Kasumi-1 (cell line): ENCODE measurements at regions not wholly inside any gene's neighbourhood (a gene's known extent, or its start where the extent isn't known, plus 50 kb on each side); places are given as distances from the start of the nearest gene placed in this dataset.

Experiments
- DNase-seq, 2 experiments: peaks; one replicate each; lab custom pipeline; 2025; lab: John Stamatoyannopoulos, UW

DNA sequence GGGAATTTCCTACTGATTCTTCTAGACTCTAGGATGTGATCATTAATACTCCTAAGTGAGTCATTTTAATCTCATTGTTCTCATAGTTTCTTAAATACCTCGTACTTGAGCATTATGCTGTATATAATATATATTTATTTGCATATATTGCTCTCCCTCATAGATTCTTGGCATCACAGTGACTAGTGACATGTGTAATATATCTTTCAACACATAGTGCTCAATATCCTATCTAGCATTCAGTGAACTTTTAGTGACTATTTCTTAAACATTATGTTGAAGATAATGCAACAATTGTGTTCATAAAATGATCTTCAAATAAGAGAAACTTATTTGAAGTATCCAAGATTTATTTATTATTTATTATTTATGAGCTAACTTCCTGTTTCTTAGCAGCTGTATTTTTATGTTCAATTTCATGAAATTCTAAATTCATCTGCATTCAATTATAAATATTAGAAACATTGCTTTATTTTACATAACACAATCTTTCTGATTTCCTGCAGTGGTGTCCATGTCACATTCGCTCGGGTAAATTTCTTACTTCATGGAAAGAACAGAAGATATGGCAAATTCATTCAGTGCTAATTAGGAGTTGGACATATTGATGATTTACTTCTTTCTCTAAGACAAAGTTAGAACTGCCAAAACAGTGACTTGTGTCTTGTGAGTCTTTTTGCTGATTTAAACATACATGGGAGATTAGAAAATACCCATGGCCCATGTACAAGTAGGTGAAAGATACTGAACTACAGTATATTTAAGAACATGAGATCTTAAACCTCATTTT is 1095.5 kb upstream of the IGFBP7 start:
- no peak for DNase-seq

DNA sequence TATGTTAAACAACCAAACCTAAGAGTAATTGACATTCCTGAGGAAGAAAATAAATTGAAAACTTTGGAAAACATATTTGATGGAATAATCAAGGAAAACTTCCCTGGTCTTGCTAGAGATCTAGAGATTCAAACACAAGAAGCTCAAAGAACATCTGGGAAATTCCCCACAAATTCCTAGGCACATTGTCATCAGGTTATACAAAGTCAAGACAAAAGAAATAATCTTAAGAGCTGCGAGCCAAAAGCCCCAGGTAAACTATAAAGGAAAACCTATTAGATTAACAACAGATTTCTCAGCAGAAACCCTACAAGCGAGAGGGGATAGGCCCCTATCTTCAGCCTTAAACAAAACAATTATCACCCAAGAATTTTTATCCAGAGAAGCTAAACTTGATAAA is 1082.0 kb upstream of the IGFBP7 start:
- no peak for DNase-seq

DNA sequence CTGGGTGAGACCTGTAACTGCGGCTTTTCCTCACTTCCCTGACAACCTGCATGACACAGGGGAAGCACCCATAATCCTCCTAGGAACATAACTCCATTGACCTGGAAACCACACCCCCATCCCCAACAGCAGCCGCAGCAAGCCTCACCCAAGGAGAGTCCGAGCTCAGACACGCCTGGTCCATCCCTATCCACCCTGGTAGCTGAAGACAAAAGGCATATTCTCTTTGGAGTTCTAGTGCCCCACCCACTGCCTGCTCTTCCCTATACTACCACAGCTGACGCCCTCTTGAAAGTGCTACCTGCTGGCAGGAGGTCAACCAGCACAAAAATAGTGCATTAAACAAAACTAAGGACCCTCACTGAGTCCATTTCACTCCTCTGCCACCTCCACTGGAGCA is 1080.9 kb upstream of the IGFBP7 start:
- DNase-seq, result no peak

DNA sequence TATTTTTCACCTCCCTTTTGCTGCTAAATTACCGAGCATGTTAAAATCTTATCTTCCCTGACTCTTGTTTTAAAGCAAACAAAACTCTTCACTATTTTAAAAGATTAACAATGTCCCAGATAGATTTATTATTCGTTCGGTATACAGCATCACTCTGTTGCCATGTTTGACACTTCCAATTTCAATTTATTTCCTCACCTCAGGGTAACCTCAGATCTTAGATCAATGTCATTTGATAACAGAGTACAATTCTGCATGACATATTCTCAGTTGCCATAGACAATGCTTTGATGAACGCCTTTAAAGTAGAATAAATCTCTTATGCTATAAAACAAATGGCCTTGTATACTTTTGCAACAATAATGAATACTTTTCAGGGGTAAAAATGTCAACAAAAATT is 1078.1 kb upstream of the IGFBP7 start:
- DNase-seq, result no peak

DNA sequence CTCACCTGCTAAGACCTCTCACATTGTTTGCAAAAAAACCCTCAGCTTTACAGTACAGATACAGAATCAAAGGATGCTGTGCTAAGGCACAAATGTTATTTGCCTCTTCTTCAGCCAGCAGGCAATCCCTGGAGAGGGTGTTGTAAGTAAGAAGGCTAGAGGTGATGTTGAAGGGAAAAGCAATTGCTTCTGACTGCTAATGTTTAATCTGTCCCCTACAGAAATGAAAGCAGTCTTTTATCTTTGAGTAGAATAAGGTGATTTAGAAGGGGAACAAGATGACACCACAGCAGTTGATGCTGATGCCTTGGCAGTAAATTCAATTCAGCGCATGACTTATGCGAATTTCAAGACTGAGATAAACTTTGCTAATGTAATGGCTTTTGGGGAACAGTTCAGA is 1064.8 kb upstream of the IGFBP7 start:
- no peak for DNase-seq

DNA sequence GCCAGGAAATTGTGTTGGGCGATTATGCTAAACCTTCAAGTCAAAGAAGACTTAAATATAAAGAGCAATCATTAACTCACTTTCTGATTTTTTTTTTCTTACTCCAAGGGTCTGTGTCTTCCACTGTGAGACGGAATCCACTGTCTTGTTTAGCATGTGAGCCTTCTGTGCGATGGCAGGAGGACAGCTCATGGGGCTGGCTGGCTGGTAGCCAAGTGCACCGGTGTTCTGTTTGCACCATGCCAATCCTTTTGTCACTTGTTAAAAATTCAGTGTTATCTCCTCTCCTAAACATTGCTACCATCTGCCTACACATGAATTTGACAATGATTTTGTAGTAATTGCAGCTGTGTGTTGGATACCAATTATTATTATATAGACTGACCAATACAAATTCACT is 1056.3 kb upstream of the IGFBP7 start:
- DNase-seq, result no peak

DNA sequence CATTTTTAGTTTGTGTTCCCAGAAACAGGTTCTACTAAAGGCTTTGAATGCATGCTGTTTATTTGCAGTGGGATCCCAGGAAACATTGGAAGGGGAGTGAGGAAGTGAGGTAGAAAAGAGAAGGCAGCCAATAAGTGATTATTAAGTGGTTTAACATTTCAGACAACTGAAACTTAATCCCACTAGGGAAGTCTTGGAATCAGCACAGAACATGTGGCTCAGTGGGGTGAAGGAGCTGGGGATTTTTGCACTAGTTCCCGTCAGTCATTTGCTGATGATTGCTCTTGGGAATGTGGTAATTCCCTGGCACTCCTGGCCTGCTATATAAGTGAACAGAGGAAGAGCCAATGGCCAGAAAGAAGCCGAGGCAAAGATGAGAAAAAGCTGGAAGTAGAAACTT is 1053.0 kb upstream of the IGFBP7 start:
- DNase-seq, result no peak

DNA sequence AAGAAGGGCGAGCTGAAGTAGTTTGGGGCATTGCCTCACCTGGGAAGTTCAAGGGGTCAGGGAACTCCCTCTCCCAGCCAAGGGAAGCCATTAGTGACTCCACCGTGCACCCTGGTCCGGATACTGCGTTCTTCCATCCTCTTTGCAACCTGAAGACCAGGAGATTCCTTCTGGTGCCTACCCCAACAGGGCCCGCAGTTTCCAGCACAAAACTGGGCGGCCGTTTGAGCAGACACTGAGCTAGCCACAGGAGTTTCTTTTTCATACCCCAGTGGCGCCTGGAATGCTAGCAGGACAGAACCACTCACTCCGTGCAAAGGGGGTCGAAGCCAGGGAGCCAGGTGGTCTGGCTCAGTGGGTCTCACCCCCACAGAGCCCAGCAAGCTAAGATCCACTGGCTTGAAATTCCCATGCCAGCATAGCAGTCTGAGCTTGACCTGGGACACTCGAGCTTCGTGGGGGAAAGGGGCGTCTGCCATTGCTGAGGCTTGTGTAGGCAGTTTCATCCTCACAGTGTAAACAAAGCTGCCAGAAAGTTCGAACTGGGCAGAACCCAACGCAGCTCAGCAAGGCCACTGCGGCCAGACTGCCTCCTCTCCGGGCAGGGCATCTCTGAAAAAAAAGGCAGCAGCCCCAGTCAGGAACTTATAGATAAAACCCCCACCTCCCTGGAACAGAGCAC is 1039.4 kb upstream of the IGFBP7 start:
- DNase-seq, result no peak

DNA sequence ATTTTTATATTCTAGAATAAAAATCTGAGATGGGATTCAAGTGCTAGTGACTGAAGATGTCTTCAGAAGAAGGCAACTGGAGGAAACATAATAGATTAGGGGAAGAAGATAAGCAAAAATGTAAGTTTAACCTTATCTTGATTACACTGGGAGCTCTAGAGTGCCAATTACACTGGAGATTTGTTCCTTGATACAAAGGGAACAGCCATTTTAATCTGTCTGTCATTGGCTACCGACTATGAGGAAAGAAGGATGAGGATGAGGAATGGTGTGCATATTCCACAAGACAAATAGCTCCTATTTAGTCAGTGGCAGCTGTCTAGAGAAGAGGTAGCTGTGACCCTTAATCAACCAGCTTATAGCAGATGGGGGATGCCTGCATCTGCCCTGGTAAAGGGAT is 1034.5 kb upstream of the IGFBP7 start:
- no peak for DNase-seq

DNA sequence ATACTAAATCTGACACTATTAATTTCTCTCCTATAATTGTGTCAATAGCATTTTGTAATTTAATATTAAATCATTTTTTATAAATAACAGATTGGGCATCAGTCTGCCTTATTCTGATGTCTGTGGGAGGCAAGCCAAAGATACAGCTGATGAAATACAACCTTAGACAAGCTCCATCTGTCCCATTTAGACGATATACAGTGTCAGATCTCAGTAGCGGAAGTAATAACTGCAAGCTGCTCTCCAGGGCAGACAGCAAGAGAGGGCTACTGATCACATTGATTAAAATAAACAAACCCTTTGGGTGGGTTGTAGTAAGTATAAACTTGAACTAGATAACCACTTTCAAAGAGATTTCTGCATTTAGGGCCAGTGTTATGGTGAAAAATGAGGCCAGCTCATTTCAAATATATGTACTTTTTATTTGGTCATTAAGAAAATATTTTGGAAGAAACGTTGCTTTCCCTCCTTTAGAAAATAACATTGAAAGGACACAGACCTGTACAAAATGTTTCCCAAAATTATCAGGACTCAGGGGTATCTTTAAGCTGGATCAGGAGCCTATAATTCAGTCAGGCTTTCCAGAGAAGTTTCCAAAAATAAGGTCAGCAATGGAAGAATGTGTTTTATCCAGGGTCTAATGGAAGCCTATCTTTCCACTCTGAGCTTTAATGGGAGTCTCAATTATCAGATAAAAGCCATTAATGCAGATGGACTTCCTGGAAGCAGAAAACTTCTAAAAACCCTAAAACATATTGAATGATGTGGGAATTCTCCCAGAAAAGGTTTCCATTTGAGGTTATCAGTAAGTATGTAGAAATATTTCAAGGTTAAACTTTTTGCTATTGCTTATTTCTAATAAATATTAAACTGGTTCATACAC is 1028.8 kb upstream of the IGFBP7 start:
- no peak for DNase-seq

DNA sequence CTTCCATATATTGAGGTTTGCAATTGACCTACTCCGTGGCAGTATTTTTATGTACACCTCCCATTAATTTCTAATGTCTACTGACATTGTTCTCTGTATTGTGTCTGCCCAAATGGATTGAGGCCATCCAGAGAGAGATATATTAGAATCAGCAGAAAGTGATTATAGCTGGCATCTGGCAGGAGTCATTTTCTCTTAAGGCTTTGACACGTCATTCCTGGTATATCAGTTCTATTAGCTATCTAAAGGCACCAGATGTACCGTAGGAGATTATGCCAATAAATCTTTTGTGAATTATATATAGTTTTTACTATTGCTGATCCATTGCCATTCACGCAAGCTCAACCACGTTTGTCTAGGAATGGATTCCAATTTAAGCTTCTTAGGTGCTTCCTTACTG is 1026.4 kb upstream of the IGFBP7 start:
- no peak for DNase-seq

DNA sequence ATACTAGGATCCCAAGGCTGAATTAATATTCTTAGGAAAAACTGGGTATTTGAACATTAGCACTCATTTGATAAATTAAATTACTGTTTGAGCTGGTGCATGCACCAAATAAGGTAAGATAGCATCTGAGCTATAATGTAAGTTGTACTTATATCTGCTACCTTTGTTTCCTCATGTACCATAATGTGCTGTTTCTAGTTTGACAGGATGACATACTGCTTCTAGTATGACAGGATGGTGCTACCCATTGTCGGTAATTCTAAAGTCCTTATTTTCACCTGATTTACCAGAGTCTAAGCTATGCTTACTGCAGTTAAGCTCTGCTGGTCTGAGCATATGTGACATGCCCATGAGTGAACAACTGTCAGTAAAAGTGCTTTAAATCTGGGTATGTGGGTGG is 1017.5 kb upstream of the IGFBP7 start:
- no peak for DNase-seq

DNA sequence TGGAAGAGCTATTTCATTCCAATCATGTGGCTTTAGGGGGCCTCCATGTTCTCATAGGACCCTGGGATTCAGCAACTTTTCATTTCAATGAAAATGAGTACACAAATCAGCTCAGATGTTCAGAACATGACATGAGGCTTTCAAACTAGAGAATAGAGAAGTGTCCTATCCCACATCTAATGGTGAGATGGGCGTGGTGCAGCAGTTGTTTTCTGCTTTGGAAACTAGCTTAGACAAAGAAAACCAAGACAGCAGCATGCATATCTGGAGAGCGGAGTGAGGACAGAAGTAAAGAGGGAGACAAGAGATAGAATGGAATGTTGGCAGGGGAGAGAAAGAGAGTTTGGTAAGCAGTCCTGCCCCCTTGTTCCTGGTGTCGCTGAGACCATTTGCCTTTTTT is 1009.1 kb upstream of the IGFBP7 start:
- no peak for DNase-seq

DNA sequence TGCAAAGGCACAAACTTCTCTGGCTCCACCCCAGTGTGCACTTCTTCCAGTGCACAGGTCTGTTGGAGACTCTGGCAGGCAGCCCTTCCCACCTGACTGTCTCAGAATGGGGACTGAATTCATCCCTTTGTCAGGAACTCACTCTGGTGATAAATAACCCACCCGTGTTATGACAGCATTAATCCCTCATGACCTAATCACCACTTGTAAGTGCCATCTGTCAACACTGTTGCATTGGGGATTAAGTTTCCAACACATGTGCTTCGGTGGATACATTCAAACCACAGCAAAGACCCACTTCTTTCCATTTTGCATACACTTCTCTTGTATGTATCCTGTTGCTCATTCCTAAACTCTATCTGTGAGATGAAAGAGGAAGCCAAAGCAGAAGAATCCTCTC is 1002.9 kb upstream of the IGFBP7 start:
- no peak for DNase-seq

DNA sequence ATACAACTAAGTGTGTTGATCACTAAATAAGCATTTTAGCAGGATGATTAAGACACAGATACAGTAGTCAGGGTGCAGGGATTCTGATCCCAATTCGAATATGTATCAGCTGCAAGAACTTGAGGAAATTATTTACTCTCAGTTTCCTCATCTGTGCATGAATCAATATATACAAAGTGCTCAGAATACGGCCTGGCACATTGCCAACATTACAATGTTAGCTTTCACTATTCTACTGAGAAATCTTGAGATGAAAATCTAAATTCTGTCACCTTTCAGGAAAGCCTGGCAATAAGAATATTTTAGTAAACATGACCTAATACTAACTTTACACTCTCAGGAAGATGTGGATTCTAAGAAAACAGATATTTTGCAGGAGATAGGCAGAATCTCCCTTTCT is 1001.6 kb upstream of the IGFBP7 start:
- no peak for DNase-seq

DNA sequence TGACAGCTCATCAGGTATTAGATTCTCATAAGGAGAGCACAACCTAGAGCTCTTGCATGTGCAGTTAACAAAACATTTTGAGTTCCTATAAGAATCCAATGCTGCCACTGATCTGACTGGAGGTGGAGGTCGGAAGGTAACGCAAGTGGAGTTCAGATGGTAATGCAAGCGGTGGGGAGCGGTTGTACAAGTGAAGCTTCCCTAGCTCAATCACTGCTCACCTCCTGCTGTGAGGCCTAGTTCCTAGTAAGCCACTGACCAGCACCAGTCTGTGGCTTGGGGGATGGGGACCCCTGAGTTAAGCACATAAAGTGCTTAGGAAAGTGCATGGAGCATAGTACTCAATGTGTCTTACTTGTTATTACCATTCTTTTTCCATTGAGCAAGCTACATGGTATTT is 983.2 kb upstream of the IGFBP7 start:
- DNase-seq, result no peak

DNA sequence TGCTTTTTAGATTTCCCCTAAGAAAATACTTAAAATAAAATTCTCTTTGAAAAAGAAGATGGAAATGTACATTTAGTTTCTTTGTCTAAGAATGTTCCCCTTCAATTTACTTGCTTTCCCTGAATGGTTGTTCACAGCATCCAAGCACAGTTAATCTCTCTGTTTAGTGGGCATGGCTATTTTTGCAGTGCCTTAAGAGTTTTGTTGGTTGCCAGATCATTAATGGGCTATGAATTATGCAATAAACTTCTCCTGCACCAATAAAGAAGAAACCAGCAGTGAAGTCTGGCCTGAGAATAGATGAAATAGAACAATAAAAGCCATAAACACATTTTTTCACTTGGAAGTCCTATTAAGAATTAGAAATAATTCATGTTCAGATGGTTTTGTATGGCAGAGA is 980.4 kb upstream of the IGFBP7 start:
- DNase-seq, result no peak

DNA sequence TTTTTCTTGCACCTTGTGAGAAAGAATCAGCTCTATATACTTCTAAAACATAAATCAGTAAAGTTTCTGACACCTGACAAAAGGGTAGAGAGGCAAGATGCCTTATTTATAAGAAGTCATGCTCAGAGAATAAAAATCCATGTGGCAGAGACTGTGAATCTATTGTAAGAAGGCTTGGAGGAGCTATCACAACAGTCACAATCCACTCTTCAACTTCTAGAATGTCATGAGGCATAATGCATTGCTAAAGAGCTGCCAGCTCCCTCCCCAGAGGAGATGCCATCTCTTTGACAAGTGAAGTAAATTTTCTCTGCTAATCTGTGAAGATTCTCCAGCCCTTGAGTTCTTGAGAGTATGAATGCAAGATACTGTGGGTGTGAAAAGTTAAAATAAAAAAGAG is 971.2 kb upstream of the IGFBP7 start:
- no peak for DNase-seq

DNA sequence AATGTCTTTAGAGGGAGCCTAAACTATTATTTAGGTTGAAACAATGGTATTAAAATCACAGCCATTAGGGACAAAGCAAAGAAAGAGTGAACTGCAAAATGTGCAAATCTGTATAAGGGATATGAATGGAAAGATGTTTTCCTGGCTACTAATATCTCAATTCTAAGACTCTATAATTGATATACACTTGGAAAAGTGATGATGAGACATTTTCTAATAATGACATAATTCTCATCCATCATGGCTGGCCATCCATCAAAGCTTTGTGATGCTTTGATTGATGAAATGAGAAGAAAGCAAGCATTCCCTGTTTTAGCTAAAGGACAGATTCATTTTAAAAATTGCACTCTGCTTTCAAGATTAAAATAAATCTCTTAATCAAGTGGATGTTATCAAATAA is 965.5 kb upstream of the IGFBP7 start:
- no peak for DNase-seq

DNA sequence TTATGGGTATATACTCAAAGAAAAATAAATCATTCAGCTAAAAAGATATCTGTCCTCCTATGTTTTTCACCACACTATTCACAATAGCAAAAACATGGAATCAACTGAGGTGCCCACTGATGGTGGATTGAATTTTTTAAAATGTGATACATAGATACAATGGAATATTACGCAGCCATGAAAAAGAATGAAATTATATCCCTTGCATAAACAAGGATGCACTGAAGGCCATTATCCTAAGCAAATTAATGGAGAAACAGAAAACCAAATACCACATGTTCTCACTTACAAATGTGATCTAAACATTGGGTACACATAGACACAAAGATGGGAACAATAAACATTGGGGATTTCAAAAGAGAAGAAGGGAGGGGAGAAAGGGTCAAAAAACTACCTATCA is 964.2 kb upstream of the IGFBP7 start:
- DNase-seq, result no peak

DNA sequence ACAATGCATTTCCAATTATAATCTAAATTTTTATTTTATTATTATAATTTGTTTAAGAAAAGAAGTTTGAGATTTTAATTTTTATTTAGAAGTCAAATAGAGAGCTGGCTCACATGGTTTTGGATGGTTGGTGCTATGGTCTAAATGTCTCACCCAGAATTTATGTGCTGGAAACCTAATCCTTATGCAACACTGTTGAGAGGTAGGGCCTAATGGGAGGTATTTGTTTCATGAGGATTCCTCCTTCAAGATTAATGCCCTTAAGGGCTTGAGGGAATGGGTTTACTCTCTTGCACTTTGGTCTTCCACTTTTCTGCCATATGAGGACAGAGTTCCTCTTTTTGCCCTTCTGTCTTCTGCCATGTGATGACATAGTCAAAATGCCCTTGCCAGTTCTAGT is 960.5 kb upstream of the IGFBP7 start:
- DNase-seq, result peak; percentile 59 to 69

DNA sequence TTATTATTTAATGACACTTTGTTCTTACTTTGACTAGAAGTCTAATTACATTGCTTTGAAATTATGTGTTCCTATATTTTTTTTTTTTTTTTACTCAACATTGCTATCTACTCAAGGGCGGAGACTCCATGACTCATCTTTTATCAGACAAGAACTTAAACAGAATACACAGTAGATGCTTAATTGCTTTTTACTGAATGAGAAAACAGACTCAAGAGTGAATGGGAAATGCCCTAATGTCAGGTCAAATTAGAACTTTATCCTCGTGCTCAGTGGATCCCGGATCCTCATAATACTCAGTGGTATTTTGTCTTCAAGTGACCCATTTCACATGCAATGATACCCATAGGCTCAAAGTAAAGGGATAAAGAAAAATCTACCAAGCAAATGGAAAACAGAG is 954.5 kb upstream of the IGFBP7 start:
- DNase-seq, result no peak
